ENCODE measurements at regions not wholly inside any gene's neighbourhood (a gene's known extent, or its start where the extent isn't known, plus 50 kb on each side); places are given as distances from the start of the nearest gene placed in this dataset.

DNA sequence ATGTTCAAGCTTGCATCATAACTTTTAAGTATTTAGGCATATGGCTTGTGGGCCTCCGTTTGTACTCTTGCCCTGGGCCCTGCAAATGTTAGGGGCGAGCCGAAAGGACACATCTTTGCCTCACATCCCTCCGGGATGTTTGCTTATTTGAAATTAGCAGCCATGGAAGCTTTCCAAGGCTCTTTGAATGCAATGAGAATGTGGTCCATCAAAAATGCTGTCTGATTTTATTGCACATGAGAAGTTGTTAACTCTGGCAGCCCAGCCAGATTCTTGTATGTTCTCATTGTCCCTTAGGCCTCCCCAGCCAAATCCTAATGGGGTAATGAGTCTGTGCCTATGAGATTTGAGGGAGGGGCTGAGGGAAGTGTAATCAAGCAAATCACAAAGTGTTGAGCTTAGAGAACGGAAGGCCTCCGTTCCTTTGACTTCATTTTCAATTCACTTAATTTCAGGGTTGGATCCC, 261.2 kb upstream of the MARCKS start:
- Histone ChIP-seq H3K36me3 (no peaks in the 10 kb centered on the region), H3K9me3 (no peaks in the 10 kb centered on the region), H3K4me3 (no peak overlapping the region), H3K27me3 (ENCODE audit: low read depth) (no peaks in the 10 kb centered on the region), H3K4me1 (no peaks in the 10 kb centered on the region), H3K27ac (peak overlapping the region; percentile 53)
- DNase-seq = no peak
- TF ChIP-seq, protein P1, sequence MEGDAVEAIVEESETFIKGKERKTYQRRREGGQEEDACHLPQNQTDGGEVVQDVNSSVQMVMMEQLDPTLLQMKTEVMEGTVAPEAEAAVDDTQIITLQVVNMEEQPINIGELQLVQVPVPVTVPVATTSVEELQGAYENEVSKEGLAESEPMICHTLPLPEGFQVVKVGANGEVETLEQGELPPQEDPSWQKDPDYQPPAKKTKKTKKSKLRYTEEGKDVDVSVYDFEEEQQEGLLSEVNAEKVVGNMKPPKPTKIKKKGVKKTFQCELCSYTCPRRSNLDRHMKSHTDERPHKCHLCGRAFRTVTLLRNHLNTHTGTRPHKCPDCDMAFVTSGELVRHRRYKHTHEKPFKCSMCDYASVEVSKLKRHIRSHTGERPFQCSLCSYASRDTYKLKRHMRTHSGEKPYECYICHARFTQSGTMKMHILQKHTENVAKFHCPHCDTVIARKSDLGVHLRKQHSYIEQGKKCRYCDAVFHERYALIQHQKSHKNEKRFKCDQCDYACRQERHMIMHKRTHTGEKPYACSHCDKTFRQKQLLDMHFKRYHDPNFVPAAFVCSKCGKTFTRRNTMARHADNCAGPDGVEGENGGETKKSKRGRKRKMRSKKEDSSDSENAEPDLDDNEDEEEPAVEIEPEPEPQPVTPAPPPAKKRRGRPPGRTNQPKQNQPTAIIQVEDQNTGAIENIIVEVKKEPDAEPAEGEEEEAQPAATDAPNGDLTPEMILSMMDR (IDR thresholded peaks at IDR 0.05) = no peak
- peak in 1 of 2 donors; percentile 24 for ATAC-seq
- intact Hi-C loops (cut with DNase I) = no loop called here

DNA sequence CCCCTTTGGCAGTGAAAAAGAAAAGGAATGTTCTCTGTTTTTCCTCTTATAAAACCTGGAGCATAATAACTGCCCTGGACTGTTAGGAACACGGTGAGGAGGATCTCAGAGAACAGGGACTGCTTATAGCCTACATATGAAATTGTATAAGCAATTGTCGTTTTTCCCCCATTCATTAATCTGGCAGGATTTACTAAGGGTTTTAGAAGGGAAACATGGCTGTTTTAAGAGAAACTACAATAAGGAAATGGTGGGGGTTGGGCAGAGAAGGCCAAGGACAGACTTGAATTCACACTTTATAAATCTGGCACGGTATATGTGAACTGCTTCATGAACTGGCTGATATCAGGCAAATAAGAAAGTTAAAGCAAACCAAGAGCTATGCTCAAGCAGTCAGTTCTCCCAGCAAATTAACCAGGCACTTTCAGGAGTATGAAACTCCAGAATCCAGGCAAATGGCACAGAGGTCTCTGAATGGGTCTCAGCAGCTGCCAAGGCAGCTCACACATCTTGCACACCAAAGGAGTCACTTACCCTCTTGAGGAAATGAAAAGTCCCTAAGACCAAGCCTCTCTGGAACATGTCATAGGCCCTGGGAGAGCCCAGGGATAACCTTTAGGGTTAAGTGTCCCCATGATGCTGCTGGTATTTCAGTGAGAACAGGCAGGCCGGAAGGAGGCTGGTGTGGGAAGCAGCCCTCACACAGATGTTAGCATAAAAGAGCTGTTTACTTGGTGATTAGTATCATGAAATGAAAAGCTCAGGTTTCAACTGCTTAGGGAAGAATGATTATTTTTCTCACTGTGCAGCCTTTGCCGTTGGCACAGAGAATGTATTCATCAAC, 260.5 kb upstream of the MARCKS start:
- Histone ChIP-seq H3K27ac (peak overlapping the region; percentile 53), H3K4me3 (no peak overlapping the region), H3K27me3 (ENCODE audit: low read depth) (no peaks in the 10 kb centered on the region), H3K9me3 (no peaks in the 10 kb centered on the region), H3K36me3 (no peaks in the 10 kb centered on the region), H3K4me1 (no peaks in the 10 kb centered on the region)
- ATAC-seq (no peak), DNase-seq (no peak)
- intact Hi-C loops (cut with DNase I) = no loop called here
- TF ChIP-seq, protein P1 (IDR thresholded peaks at IDR 0.05) = no peak

DNA sequence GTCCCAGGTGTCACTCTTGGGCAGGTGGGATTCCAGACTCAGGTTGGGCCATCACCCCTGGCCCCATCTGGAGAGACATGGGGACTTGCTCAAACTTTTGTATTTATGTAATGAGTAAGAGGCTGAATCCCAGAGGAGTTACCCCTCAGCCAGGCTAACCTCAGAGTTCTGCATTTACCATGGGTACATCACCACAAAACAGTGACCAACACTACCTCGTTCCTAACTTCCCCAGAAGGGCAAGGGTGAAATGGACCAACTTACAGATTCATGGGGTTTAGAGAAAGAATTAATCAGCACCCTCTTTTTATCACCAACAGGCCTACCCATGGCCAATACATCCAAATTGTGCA, 259.9 kb upstream of the MARCKS start:
- Histone ChIP-seq H3K27me3 (ENCODE audit: low read depth) (no peaks in the 10 kb centered on the region), H3K36me3 (no peaks in the 10 kb centered on the region), H3K4me3 (no peak overlapping the region), H3K9me3 (no peaks in the 10 kb centered on the region), H3K4me1 (no peaks in the 10 kb centered on the region), H3K27ac (peak overlapping the region; percentile 53)
- TF ChIP-seq, protein P1 (IDR thresholded peaks at IDR 0.05) = no peak
- intact Hi-C loops (cut with DNase I) = no loop called here
- ATAC-seq (no peak), DNase-seq (no peak)

DNA sequence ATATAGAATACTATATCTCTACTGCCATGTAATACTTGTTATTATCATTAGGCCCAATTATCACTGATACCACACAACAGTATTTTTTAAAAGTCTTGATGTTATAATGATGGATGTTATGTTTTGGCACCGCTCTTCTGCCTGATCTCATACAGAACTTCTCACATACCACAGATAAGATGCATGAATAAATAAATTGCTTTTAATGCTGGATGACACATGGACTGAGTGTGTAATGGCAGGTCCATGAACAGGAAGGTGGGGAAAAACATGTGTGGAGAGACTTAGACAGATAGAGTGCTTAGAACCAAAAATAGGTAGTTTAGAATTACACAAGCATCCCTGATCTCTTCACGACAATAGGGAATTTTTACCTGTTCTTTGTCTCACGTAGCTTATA, 258.4 kb upstream of the MARCKS start:
- Histone ChIP-seq H3K9me3 (no peaks in the 10 kb centered on the region), H3K4me3 (no peak overlapping the region), H3K36me3 (no peaks in the 10 kb centered on the region), H3K27me3 (ENCODE audit: low read depth) (no peaks in the 10 kb centered on the region), H3K27ac (no peak overlapping the region), H3K4me1 (no peaks in the 10 kb centered on the region)
- DNase-seq (no peak), ATAC-seq (no peak)
- intact Hi-C loops (cut with DNase I) = no loop called here
- TF ChIP-seq, protein P1 (IDR thresholded peaks at IDR 0.05) = no peak

DNA sequence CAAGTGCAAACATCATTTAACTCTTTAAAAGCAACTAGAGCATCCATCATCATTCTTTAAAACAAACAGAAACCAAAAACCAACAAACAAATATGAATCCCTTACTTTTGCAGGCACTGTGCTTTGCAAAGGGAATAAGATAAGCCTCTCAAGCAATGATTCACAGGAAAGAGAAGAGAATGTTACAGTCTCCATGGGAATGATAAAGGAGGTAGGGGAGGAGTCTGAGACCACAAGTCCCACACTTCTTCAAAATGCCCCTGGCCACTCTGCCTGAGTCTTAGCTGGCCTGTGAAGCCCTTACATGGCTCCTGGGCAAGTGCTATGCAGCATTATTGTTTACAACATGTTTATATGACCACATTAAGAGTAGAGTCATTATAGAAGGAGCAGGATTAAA, 257.7 kb upstream of the MARCKS start:
- H3K4me3 ChIP-seq = no peak overlapping the region
- H3K4me1 ChIP-seq = no peaks in the 10 kb centered on the region
- intact Hi-C loops (cut with DNase I) = no loop called here
- TF ChIP-seq, protein P1 (IDR thresholded peaks at IDR 0.05) = no peak
- no peak for ATAC-seq
- no peaks in the 10 kb centered on the region for H3K9me3 ChIP-seq
- H3K36me3 ChIP-seq = no peaks in the 10 kb centered on the region
- H3K27ac ChIP-seq = no peak overlapping the region
- no peak for DNase-seq
- no peaks in the 10 kb centered on the region for H3K27me3 ChIP-seq (ENCODE audit: low read depth)
